Glutamatergic neuron (in vitro differentiated cells): ENCODE measurements at regions not wholly inside any gene's neighbourhood (a gene's known extent, or its start where the extent isn't known, plus 50 kb on each side); places are given as distances from the start of the nearest gene placed in this dataset.

Source experiments
- DNase-seq: peaks from one replicate; pipeline ENCODE4 v3.0.0; 2022
- H3K27ac Mint-ChIP-seq: one replicate; pipeline ENCODE4 v1.8.0; 2020; ENCODE audit warnings: mild to moderate bottlenecking, mixed read lengths, inconsistent platforms; ENCODE audit not compliant: unreplicated experiment
- H3K27me3 Mint-ChIP-seq: one replicate; pipeline ENCODE4 v1.8.0; 2020; ENCODE audit warnings: mild to moderate bottlenecking, moderate library complexity, mixed read lengths, inconsistent platforms; ENCODE audit not compliant: unreplicated experiment
- H3K36me3 Mint-ChIP-seq: one replicate; pipeline ENCODE4 v1.8.0; 2020; ENCODE audit warnings: mild to moderate bottlenecking, mixed read lengths, inconsistent platforms; ENCODE audit not compliant: unreplicated experiment
- H3K4me1 Mint-ChIP-seq: one replicate; pipeline ENCODE4 v1.8.0; 2020; ENCODE audit warnings: mild to moderate bottlenecking, low read depth, mixed read lengths, inconsistent platforms; ENCODE audit not compliant: unreplicated experiment
- H3K4me3 Mint-ChIP-seq: one replicate; pipeline ENCODE4 v1.8.0; 2020; ENCODE audit warnings: mild to moderate bottlenecking, mixed read lengths, inconsistent platforms; ENCODE audit not compliant: unreplicated experiment
- H3K9me3 Mint-ChIP-seq: one replicate; pipeline ENCODE4 v1.8.0; 2020; ENCODE audit warnings: mild to moderate bottlenecking, moderate library complexity, mixed read lengths, inconsistent platforms; ENCODE audit not compliant: unreplicated experiment
- CTCF ChIP-seq: fragments of 200-600 bp; sonication (generic); IDR thresholded peaks from one replicate; pipeline ENCODE4 v1.5.0; 2021; ENCODE audit not compliant: partially characterized antibody, unreplicated experiment

DNA sequence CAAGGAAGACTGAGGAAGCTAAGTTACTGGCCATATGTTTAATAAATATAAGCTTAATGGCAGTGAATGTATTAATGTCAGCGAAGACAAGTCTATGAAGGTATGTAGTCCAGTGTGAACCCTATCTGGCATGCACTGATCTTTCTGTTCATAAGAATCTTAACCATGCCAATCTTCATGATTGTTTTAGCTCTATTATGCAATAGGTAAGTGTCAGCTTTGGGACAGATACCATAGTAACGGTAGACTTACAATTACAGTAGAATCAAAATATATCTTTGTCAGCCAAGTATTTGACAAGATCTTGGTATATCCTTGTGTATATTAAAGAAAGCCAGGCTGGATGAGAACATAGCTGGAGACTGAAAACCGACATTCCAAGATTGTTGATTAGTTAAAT lies 428.5 kb downstream of the SPRY2 start:
- DNase-seq: no peak
- H3K9me3 Mint-ChIP-seq: no peaks in the 10 kb centered on the region
- peaks cover 3% of the 10 kb centered on the region for H3K4me1 Mint-ChIP-seq
- no peaks in the 10 kb centered on the region for H3K27me3 Mint-ChIP-seq
- no peak overlapping the region for H3K4me3 Mint-ChIP-seq
- no peaks in the 10 kb centered on the region for H3K36me3 Mint-ChIP-seq
- no peak overlapping the region for H3K27ac Mint-ChIP-seq
- no peak for TF ChIP-seq CTCF

DNA sequence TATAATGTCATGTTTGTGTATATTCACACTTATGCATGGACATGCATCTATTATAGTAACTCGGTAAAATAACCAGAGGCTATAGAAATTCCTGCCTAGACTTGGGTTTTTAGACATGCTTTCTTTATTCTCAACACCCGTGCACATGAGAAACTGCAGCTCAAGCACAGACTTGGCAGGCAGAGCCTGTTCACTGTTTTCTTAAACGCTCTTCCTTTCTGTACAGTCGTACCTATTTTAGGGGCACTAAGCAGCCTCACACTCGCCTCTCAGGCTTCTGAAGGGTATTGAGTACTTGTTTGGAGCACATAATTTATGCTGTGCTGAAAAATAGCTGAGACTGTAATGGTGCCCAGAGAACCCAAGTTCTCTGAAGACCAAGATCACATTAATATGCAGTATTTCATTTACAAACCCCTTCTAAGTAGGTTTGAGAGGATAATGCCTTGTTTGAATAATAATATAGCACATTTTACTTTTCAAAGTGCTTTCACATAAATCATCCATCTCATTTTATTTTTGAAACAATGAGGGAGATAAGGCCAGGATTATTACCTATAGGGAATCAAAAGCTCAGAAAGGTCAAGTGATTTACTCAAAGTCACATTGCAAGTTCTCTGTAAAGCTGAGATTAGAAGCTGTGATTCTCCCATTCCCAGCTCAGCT lies 429.9 kb downstream of the SPRY2 start:
- H3K4me1 Mint-ChIP-seq: peaks cover 3% of the 10 kb centered on the region
- no peak for TF ChIP-seq CTCF
- DNase-seq: no peak
- H3K9me3 Mint-ChIP-seq: no peaks in the 10 kb centered on the region
- H3K27me3 Mint-ChIP-seq: no peaks in the 10 kb centered on the region
- no peak overlapping the region for H3K27ac Mint-ChIP-seq
- no peaks in the 10 kb centered on the region for H3K36me3 Mint-ChIP-seq
- no peak overlapping the region for H3K4me3 Mint-ChIP-seq

DNA sequence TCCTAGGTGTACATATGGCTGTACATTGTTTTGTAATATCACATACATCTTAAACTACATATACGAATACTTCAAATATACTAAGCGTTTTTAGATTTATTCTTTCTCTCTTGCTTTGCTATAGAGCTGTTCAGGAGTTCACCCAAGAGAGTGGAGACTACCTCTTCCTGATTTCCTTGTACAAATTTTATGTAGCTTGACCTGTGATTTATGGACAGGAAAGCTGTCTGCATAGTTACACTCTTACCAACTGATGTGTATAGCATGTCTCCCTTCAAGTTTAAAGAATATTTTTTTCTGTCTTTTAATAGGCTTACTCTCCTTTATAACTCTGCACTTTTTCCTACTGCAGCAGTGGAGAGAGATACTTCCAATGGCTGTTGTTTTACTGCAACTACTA lies 428.7 kb downstream of the NDFIP2 start:
- no peak for DNase-seq
- Mint-ChIP-seq H3K27me3 (no peaks in the 10 kb centered on the region), H3K4me3 (no peak overlapping the region), H3K36me3 (no peaks in the 10 kb centered on the region), H3K4me1 (no peaks in the 10 kb centered on the region), H3K9me3 (no peaks in the 10 kb centered on the region), H3K27ac (no peak overlapping the region)
- TF ChIP-seq CTCF: no peak

GRCh38 chr13:79908381-79908780 lies 427.4 kb downstream of the NDFIP2 start:
- Mint-ChIP-seq H3K27ac (no peak overlapping the region), H3K9me3 (no peaks in the 10 kb centered on the region), H3K36me3 (no peaks in the 10 kb centered on the region), H3K4me3 (no peak overlapping the region), H3K4me1 (no peaks in the 10 kb centered on the region), H3K27me3 (no peaks in the 10 kb centered on the region)
- no peak for DNase-seq
- TF ChIP-seq CTCF: no peak

DNA sequence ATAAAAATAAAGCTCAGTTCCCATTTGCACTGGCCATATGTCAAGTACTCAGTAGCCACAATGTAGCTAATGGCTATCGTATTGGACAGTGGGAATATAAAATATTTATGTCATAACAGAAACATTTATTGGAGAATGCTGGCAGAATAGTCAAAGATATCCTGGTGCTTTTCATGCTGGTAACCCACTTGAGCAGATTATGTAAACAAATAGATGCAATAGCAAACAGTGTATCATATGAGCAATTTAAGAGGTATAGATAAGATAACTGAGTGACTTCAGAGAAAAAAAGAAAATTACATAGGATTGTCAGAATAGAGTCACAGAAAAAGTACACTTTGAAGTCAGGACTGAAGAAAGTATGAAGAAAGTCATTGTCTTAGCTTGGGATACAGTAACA lies 426.6 kb downstream of the NDFIP2 start:
- Mint-ChIP-seq H3K9me3 (peaks cover 2% of the 10 kb centered on the region), H3K4me1 (peaks cover under 1% of the 10 kb centered on the region), H3K27ac (no peak overlapping the region), H3K4me3 (no peak overlapping the region), H3K27me3 (no peaks in the 10 kb centered on the region), H3K36me3 (no peaks in the 10 kb centered on the region)
- TF ChIP-seq CTCF: no peak
- no peak for DNase-seq
